Stimulated activated CD4-positive, alpha-beta T cell treated with anti-CD3 and anti-CD28 coated beads, Interleukin-2, amount 100 ng/mL, for 48 hours (primary cell): ENCODE measurements at regions not wholly inside any gene's neighbourhood (a gene's known extent, or its start where the extent isn't known, plus 50 kb on each side); places are given as distances from the start of the nearest gene placed in this dataset.
"Not testable (repeated sequence)": the region's sequence is repeated elsewhere in the genome, so short reads cannot be mapped to it uniquely, and the experiment has no call there.

Source experiments
- DNase-seq, 2 donors: peaks; one replicate each; pipeline ENCODE4 v3.0.0-alpha.2; 2020

DNA sequence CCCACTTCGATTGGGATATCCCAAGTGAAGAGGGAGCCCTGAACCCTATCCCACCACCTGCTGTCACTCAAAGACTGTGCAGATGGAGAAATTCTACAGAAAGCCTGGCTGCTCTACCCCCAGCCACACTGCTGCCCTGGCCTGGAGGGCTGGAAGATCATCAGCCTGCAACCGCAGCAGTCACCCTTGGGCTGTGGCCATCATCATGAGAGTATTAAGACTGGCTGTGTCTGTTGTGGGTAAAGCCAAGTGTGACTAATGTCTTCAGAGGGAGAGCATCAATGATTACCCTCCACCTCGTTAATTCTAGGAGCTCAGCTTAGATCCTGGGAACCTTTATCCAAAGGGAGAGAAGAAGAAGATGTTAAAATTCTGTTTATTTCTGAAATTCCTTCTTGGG lies 221.5 kb downstream of the TFCP2L1 start:
- DNase-seq = no peak

DNA sequence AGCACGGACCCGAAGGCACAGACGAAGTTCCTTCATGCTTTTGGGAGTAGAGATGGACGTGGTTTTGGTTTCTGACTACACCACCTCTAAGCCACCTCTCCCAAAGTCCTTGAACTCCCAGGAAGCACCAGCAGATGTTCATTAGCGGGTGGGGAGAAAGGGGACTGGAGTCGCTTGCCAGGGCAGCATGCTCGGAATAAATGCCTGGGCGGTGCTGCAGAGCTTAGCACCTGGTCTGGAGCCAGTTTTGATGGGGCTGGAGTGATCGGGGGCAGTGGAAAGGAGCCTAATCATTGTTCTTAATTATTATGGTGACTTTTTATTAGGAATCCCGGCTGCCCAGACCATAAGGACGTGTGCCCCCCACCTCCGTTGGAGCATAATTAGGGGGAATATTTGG lies 220.8 kb downstream of the TFCP2L1 start:
- DNase-seq = no peak

DNA sequence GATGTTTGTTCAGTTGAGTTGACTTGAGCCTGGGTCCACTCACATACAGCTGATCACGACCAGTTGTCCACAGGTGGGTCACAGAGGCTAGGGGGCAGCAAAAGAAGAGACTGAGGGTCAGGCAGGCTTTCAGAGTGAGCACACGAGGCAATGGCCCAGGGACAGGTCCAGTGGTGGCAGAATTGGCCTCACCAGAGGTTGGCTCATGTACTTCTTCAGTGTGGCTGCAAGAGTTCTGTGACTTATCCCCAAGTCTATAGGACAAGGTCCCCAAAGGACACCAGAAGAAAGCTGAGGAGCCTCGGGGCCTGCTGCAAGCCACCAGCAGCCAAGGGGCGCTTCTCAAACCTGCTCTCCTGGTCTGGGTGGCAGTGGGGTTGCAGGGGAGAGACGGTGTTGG lies 219.8 kb downstream of the TFCP2L1 start:
- DNase-seq = no peak

DNA sequence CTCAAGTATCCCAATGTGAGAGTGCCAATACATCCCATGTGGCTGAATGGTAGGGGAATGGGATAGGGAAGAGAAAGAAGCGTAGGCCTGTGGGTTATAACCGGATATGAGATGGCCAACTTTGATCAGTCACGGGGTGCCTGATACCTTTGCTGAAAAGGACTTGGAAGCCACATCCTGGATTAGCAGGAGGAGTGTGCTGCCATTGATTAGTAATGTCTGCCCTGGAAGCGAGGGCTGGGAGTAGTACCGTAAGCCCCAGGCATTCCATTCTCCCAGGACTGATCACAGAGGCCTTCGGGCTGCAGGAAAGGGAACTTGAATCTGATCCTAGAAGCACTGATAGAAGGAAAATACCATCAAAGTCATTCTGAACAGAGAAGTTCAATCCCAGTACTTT lies 218.5 kb downstream of the TFCP2L1 start:
- DNase-seq = no peak

DNA sequence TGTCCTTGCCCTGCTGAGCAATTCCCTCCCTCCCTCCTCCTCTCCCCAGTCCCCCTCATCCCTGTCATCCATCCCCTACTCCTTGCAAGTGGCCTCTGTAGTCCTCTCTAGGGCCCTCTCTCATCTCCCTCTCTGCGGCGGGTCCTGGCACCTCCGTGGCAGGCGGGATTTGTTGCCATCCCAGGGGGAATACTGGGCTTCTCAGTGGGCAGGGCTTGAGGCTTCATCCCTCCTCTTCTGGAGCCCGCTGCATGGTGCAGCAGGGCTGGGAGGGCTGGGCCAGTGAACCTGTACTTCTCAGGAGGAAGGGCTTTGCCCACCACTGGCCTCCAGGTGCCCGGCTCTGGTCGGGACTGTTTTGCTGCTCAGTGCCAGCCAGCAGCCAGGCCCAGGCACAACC lies 216.2 kb downstream of the TFCP2L1 start:
- no peak for DNase-seq

DNA sequence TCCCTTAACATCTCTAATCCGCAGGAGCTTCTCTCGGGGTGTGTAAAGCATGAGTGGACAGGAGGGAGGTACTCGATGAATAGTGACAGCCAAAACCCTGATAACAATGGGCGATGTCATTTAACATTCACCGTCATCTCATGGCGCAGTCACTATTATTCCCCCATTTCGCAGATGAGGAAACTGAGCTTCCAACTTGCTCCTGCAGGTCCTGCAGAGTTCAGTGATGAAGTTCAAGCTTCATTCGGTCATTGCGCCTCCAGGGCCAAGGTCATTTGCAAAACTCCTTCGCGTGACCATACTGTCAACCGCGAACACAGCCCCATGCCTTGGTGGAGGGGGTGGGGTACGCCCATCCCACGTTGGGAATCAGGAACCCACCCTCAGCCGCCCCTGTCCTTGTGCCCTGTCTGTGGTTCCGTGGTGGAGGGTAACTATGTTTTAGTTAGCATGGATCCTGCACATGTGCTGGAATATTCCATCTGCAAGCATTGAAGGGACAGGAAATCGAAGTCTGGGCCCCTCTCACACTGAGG lies 215.5 kb downstream of the TFCP2L1 start:
- DNase-seq = no peak

GRCh38 chr2:121070061-121070460 lies 214.9 kb downstream of the TFCP2L1 start:
- DNase-seq = not testable (repeated sequence)

DNA sequence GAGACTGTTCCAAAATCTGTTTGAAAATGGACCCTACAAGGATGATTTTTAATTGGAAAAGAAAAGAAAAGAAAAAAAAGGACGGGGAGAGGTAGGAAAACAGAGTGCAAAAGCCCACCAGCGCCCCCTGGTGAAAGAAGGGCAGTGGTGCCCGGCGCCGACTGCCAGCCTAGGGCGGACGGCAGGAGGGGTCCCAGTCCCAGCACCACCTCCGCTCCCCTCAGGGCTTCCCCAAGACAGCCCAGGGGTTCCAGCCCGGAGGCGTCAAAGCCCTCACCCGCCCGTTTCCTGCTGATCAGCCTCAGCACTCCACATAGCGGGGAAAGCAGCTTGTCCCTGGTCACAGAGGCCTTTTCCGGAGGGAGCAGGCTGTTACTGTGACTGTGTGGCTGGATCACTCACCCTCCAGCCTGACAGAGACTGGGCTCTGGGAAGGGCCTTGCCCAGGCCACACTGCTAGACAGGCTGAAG lies 213.9 kb downstream of the TFCP2L1 start:
- peak; percentile 62 to 66 for DNase-seq

- no peak for DNase-seq
These were observed 212.2 kb downstream of the TFCP2L1 start for GRCh38 chr2:121072784-121073183.

GRCh38 chr2:121073320-121074210 lies 211.4 kb downstream of the TFCP2L1 start:
- no peak for DNase-seq

GRCh38 chr2:121074293-121074932 lies 210.6 kb downstream of the TFCP2L1 start:
- no peak for DNase-seq

- peak; percentile 32 to 41 for DNase-seq
These were observed 209.9 kb downstream of the TFCP2L1 start for GRCh38 chr2:121075006-121075551.

- DNase-seq = no peak
These were observed 209.1 kb downstream of the TFCP2L1 start for GRCh38 chr2:121075641-121076497.

DNA sequence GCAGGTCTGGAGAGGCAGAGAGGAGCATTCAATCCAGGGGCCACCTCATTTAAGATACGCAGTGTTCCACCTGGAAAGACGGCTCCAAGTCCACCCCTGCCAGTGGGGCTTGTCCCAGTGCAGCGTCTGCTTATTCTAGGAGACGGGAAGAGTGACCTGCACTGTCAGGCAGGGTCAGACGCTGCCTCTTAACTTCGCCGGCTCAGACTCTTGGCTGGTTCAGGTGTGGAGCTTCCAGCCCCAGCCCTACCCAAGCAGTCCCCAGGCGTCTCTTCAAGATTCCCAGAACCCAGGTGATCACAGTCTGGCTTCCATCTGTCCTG lies 208.5 kb downstream of the TFCP2L1 start:
- no peak for DNase-seq

GRCh38 chr2:121076885-121077549 lies 208.0 kb downstream of the TFCP2L1 start:
- DNase-seq = peak; percentile 71 to 77

DNA sequence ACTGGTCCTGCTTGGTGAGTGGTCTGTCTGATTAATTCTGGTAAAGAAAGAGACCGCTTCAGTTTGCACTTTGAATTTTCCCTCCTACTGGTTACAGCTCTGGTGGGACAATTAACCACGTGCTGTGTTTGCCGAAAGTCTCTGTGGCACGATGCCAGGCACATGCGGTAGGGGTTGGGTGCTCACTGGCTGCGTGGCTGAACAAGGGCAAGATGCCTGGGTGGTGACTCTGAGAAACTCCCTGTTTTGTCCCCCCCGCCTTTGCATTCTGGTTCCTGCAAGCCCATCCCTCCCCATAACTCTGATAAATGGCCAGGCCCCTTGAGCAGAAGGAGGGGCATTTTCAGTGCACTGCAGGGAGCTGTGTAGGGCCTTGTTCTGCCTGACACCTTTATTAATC lies 206.1 kb downstream of the TFCP2L1 start:
- DNase-seq = no peak

DNA sequence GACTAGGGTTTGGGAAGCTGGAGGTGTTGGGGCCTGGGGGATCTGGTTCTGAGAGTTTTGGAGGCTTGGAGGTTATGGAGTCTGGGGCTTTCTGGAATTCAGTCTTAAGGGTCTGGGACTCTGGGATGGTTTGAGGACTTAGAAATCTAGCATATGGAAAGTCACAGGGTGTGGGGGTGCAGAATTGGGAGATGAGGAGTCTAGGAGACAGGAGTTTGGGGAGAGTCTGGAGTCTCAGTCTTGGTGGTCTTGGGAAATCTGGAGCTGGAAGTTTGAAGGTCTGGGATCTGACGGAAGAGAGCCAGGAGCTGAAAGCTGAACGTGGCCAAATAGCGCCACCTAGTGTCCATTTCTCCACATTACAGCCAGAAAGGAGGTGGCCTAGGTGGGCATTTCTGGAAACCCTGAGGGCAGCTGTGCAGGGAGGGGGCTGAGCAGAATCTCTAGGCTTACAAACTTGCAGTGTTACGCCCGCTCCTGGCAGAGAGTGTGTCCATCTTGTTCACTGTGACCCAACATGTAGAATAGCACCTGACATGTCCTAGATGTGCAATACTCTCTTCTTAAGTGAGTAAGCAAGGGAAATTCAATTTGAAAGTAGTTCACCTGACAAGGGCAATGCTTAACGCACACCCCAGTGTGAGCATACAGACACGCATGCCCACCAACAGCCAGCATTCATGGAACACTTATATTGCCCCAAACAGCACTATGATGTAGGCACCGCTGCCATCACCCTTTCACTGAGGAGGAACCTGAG lies 204.8 kb downstream of the TFCP2L1 start:
- DNase-seq = peak; percentile 51

DNA sequence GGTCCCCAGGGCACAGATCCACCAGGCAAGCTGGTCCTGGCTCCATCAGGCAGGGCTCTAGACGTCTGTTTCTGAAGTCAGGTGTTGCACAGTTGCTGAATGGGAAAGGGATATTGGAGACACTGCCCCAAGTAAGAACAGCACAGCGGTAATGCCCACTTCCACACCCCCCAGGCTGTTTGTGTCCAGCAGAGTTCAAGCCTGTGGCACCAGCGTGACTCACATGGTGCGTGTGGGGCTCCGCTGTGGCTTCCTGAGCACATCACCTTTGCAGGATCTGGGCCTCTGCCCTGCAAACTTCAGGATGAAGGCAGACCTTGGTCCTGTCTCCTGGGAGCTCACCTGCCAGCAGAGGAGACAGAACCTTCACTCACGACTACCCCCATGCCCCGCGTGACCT lies 203.3 kb downstream of the TFCP2L1 start:
- no peak for DNase-seq

- DNase-seq = no peak
These were observed 202.8 kb downstream of the TFCP2L1 start for GRCh38 chr2:121082191-121082590.

DNA sequence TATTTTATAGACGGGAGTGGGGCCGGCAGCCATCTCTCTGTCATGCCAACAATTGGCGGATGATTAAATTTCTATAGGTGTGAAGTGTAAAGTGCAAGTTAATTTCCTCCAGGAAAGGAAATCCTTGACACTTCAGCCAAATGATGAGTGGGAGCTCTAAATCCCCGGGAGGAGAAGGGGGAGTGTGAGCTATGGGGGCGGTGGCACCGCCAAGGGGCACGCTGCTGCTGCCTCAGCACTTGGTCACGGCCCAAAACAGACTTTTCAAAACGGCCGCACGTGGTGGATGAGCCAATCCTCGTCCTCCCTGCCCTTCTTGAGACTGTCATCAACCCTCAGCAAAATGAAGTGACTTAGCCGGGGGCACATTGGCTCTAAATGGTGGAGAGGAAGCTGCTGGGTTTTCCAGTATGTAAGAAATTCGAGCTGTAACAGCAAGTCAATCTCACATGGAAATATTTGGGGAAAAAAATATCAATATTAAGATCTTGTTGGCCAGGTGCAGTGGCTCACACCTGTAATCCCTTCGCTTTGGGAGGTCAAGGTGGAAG lies 200.8 kb downstream of the TFCP2L1 start:
- no peak for DNase-seq

DNA sequence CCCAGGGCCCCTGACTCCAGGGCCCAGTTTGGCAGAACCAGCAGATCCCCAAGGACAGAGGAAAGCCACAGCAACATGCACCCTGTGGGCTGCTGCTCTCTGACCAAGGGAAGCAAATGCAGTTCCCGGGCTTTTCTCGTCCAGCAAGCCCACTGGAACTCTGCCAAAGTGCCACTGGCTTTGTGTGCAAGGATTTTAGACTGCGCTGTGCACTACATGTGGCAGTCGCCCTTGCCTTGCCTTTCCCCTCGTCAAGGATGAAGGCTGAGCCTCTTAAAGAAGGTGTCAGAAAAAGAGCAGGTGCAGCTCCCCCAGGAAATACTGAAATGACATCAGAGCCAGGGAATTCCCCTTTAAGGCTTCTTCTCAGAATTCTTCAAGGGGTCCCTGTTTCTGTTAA lies 199.2 kb downstream of the TFCP2L1 start:
- DNase-seq = no peak
